ENCODE measurements at regions not wholly inside any gene's neighbourhood (a gene's known extent, or its start where the extent isn't known, plus 50 kb on each side); places are given as distances from the start of the nearest gene placed in this dataset.
"Not testable (repeated sequence)": the region's sequence is repeated elsewhere in the genome, so short reads cannot be mapped to it uniquely, and the experiment has no call there.

GRCh38 chr15:24733659-24734058, 58.1 kb downstream of the NPAP1 start:
- DNase-seq, result no peak

GRCh38 chr15:24734396-24734795, 58.8 kb downstream of the NPAP1 start:
- DNase-seq, result no peak

- no peak for DNase-seq
These were observed 69.7 kb downstream of the NPAP1 start for GRCh38 chr15:24745290-24745689.

GRCh38 chr15:24746094-24746493, 70.5 kb downstream of the NPAP1 start:
- no peak for DNase-seq

- DNase-seq, result no peak
These were observed 71.8 kb downstream of the NPAP1 start for GRCh38 chr15:24747376-24747775.

GRCh38 chr15:24748812-24749439, 73.4 kb downstream of the NPAP1 start:
- no peak for DNase-seq

- DNase-seq, result no peak
These were observed 76.8 kb downstream of the NPAP1 start for GRCh38 chr15:24752354-24752753.

- no peak for DNase-seq
These were observed 80.5 kb downstream of the NPAP1 start for GRCh38 chr15:24756101-24756500.

- DNase-seq, result no peak
These were observed 84.5 kb downstream of the NPAP1 start for GRCh38 chr15:24760066-24760465.

GRCh38 chr15:24761704-24762302, 86.2 kb downstream of the NPAP1 start:
- no peak for DNase-seq

- no peak for DNase-seq
These were observed 88.3 kb downstream of the NPAP1 start for GRCh38 chr15:24763891-24764290.

GRCh38 chr15:24764375-24765171, 89.0 kb downstream of the NPAP1 start:
- no peak for DNase-seq

GRCh38 chr15:24766511-24767133, 91.0 kb downstream of the NPAP1 start:
- no peak for DNase-seq

- DNase-seq, result no peak
These were observed 96.7 kb downstream of the NPAP1 start for GRCh38 chr15:24772266-24772665.

- peak; percentile 90 for DNase-seq
These were observed 97.3 kb downstream of the NPAP1 start for GRCh38 chr15:24772686-24773373.

- no peak for DNase-seq
These were observed 101.7 kb downstream of the NPAP1 start for GRCh38 chr15:24777307-24777706.

GRCh38 chr15:24784506-24784905, 108.9 kb downstream of the NPAP1 start:
- DNase-seq, result no peak

- DNase-seq, result no peak
These were observed 110.8 kb downstream of the NPAP1 start for GRCh38 chr15:24786347-24786746.

- not testable (repeated sequence) for DNase-seq
These were observed 127.0 kb downstream of the NPAP1 start for GRCh38 chr15:24802624-24803023.

GRCh38 chr15:24819680-24820079, 135.1 kb upstream of the SNRPN start:
- no peak for DNase-seq

- no peak for DNase-seq
These were observed 131.3 kb upstream of the SNRPN start for GRCh38 chr15:24823473-24823872.

- DNase-seq, result no peak
These were observed 122.5 kb upstream of the SNRPN start for GRCh38 chr15:24832282-24832681.

GRCh38 chr15:24835301-24835700, 119.5 kb upstream of the SNRPN start:
- DNase-seq, result no peak

All from NCI-H2171 (cell line).